NCI-H2081 treated with DMSO at 0.1 percent for 48 hours (cell line): ENCODE measurements at regions not wholly inside any gene's neighbourhood (a gene's known extent, or its start where the extent isn't known, plus 50 kb on each side); places are given as distances from the start of the nearest gene placed in this dataset.

Experiments used
- DNase-seq: peaks from one replicate; lab custom pipeline; 2025; lab: John Stamatoyannopoulos, UW

- DNase-seq: no peak
Observed at GRCh38 chr1:60196026-60196425, 122.5 kb upstream of the C1orf87 start.

GRCh38 chr1:60185684-60186083 lies 112.1 kb upstream of the C1orf87 start:
- DNase-seq: no peak

- no peak for DNase-seq
Observed at GRCh38 chr1:60184521-60184920, 111.0 kb upstream of the C1orf87 start.

- DNase-seq: no peak
Observed at GRCh38 chr1:60173729-60174505, 100.3 kb upstream of the C1orf87 start.

- DNase-seq: peak; percentile 54
Observed at GRCh38 chr1:60173006-60173405, 99.4 kb upstream of the C1orf87 start.

DNA sequence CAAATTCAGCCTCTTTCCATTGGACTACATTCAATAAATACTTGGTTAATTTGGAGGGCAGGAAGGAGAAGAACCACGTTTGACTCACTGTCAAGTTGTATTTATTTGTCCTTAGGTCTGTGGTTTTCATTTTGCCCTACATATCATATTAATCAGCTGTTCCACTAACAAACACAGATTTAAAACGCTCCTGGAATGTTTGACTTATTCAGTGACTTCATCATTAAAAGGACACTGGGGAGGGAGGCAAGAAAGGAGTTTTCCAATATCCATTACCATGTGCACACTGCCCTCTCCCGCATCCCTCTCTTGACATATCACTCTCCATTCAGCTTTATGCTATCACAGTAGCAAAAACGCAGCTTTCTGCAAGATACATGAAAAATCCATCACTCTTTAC lies 98.2 kb upstream of the C1orf87 start:
- DNase-seq: no peak

DNA sequence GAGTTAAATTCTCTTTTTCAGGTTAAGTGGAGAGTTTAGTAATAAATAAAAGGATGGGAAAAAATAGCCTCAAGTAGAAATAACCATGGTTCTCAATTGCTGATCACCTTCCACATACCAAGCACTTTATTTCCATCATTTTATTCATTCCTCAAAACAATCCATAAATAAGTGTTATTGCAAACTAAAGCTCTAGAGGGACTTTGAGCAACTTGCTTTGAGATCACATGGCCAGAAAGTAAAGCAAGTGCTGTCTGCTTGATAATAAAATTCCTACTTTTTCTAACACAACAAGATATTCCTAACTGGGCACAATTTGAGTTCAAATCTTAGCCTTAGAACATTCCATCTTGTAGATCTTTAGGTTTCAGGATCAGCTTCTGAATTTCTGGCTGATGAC lies 97.1 kb upstream of the C1orf87 start:
- no peak for DNase-seq

- DNase-seq: no peak
Observed at GRCh38 chr1:60169206-60169605, 95.6 kb upstream of the C1orf87 start.

DNA sequence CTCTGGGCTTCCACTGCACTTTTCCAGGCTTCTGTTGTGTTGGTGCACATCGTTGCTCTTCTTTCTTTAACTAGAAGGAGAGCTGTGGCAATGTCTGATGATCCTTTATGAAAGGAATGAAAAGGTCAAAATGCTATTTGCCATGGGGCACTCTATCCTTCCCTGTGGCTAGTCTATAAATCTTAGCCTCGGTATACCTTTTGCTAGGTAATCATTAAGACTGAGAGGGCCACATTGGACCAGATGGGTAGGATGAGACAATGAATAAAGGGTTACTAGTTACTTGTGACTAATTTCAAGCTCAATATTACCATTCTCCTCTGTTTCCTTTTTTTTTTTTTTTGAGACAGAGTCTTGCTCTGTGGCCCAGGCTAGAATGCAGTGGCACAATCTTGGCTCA lies 89.4 kb upstream of the C1orf87 start:
- DNase-seq: no peak

DNA sequence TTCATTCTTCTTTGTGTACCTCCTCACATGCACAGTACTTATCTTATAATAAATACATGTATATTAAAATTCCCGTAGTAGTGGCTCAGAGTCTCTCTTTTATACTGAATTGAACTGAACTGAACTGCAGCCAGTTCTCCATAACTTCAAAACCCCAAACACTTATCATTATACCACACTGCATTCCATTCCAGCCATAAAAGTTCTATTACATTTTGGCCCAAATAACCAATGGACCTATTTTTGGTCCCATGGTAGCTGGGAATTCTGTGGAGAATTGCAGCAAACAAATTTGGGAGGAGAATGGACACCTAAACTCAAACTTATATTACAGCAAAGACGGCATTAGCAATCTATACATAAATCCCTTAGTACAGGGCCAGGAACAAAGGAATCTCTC lies 86.6 kb upstream of the C1orf87 start:
- DNase-seq: no peak

DNA sequence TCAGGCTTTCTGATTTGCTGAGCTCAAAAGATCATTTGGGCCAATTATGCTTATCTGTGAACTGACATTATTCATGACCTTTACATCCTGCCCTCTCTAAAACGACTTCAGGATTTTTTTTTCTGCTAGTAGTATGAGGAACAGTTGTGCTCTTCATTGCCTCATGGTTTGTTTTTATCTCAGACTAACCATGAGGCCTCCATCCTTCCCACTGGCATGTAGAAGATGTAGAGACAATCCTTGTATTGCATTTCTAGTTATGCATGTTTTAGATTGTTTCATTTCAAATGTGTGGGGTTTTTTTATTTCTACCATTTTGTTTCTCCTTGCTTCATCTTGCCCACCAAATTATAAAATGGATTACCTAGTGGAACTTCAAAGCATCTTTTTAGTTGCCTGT lies 82.8 kb upstream of the C1orf87 start:
- DNase-seq: no peak

DNA sequence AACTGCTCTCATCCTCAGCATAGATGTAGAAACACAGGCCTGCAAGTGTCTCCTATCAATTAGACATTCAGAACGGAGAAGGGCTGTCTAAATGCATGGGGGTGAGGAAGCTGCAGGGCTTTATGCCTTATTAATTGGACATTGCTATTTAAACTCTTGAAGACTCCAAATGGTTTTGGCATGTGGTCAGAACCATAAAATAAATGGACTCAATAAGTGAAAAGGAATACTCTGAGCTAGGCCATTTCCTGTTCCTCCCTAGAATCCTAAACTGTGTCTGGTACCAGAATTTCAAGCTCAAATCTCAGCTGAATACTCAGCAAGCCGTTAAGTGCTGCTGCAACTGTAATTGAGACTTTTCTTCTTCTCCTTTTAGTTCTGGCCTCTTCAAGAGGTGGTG lies 80.4 kb upstream of the C1orf87 start:
- no peak for DNase-seq

- DNase-seq: no peak
Observed at GRCh38 chr1:60152891-60153290, 79.3 kb upstream of the C1orf87 start.

DNA sequence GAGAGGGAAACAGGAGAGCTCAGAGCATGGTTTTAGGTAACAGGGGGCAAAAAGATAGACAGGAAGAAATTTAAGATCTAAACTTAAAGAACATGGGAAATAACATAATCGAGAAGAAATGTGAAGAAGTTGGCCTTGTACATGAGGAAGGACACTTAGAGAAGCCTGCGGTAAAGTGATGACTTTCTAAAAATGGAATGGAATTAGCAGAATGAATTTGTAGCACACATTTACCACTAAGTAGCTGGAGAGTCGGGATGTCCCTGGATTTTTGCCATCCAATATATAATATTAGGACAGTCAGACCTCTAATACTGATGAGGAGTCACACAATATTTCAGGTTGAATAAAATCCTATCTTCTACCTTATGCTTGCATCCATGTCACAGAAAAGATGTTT lies 77.7 kb upstream of the C1orf87 start:
- DNase-seq: no peak

DNA sequence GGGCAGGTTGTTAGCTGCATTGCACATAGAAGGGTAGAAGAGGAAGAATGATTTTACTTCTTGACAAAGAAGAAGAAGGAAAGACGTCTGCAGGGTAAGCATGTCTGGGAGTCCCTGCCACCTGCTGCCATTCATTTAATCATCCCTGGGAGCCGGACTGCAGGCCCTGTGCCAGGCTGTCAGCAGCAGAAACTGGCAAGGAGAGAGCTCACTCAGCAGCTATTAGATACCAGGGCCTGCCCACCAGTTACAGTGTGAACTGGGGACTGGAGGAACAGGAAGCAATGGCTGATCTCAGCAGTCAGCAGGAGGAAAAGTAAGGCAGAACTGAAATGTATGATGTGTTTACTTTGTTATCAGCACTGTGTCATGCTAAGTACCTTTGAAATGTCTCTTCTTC lies 75.7 kb upstream of the C1orf87 start:
- DNase-seq: no peak

- DNase-seq: no peak
Observed at GRCh38 chr1:60146884-60147283, 73.3 kb upstream of the C1orf87 start.

- no peak for DNase-seq
Observed at GRCh38 chr1:60145771-60146170, 72.2 kb upstream of the C1orf87 start.

DNA sequence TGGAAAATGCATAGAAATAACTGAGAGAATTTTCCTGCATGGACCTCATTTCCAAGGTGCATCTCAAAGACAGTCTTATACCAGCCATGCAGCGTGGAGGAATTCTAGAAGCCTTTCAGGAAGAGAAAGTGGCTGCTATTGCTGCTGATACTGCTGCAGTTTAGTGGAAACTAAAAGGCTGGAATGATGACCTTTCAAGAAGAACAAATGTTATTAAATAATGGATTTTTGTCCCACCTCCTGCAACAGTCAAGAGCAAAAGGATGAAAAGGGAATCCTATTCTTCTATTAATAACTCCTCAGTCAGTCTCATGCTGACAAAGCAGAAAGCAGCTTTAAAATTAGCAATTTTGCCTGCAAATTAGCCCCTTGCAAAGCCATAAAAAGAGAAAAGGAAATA lies 68.2 kb upstream of the C1orf87 start:
- DNase-seq: no peak

DNA sequence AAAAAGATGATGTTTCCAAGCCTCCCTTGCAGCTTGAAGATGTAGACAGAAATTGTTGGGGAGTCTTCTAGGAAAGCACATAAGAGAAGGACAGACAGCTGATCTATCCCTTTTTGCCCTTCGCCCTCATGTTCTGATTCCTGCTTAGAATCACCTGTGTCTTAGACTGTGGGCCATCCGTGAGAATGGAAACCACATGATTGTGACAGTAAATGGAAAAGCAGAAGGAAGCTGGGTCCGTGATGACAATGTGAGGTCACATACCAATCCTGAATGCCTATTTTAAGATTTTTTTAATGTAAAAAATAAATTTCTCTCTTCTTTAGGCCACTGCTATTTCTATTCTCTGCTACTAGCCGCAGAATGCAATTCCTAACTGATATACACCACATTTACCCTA lies 67.7 kb upstream of the C1orf87 start:
- DNase-seq: no peak

- no peak for DNase-seq
Observed at GRCh38 chr1:60137406-60137805, 63.8 kb upstream of the C1orf87 start.

- no peak for DNase-seq
Observed at GRCh38 chr1:60136395-60136794, 62.8 kb upstream of the C1orf87 start.

GRCh38 chr1:60134716-60135115 lies 61.1 kb upstream of the C1orf87 start:
- DNase-seq: no peak

DNA sequence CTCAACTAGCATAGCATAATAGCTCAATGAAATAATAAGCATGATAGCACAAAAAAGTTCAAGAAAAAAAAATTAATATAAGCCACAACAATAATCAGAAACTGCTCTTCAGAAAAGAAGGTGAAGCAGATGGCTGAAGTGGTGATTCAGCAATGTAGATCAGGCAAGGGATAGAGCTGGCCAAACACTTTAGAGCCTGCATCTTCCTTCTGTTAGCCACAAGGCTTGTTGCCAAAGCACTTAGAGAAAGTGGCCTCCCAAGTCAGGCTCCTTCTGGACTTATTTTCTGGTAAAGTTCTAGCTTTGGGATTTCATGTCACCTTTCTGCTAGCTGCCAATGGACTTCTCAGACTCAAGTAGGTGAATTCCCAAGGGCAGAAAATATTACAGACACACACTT lies 60.3 kb upstream of the C1orf87 start:
- DNase-seq: no peak

DNA sequence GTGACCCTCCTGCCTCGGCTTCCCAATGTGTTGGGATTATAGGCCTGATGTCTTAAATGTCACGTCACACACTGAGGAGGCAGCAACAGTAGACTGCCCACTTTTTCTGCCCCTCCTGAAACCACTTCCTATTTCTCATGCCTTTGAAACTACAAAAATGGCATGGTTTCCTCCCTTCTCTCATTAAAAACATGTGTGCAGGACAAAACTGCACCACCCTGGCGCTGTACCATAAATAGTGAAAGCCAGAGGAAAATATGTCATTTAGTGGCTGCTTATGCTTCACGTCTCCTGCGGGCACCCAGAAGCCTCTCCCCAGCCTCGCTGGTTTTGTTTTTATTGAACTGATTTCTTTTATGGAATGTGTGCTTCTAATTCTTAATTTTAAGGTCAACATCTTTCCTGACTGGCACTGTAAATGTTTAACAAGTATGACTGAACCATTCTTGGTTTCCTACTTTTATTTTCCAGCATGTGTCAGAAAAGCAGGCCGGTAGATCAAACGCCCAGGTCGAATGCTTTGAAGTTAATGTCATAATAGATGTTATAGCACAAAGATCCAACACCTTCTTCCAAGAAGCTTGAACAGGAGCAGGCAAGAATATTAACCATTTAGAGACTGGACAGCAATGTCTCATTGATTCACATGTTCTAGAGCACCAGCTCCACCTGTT lies 59.6 kb upstream of the C1orf87 start:
- DNase-seq: no peak
